PFSK-1 (cell line): ENCODE measurements at regions not wholly inside any gene's neighbourhood (a gene's known extent, or its start where the extent isn't known, plus 50 kb on each side); places are given as distances from the start of the nearest gene placed in this dataset.

ENCODE experiments used
- FOXP2 ChIP-seq: optimal IDR thresholded peaks from 2 replicates; pipeline ENCODE3; 2011; ENCODE audit warnings: borderline replicate concordance, control low read depth, inconsistent platforms; ENCODE audit not compliant: insufficient read depth; ENCODE audit errors: extremely low read length, extremely low read depth
- POLR2AphosphoS5 ChIP-seq: IDR thresholded peaks from 2 replicates; pipeline ENCODE4 v1.6.1; 2012; ENCODE audit warnings: low read depth, mild to moderate bottlenecking, control low read depth, low read length, moderate library complexity
- SIN3A ChIP-seq: IDR thresholded peaks from 2 replicates; pipeline ENCODE4 v1.6.1; 2012; ENCODE audit warnings: mild to moderate bottlenecking, low read length, moderate library complexity, borderline replicate concordance; ENCODE audit not compliant: insufficient read depth
- TAF1 ChIP-seq: IDR thresholded peaks from 2 replicates; pipeline ENCODE4 v1.6.1; 2012; ENCODE audit warnings: low read length, control low read depth, borderline replicate concordance; ENCODE audit not compliant: insufficient read depth
- TF ChIP-seq, protein P1 (sequence below), 2 experiments: IDR thresholded peaks; 2 replicates each; pipeline versions ENCODE4 v1.6.1 to v1.8.0; 2011 to 2012; ENCODE audit warnings: low read depth in 2 of 2, low read length in 2 of 2, control low read depth in 1 of 2, inconsistent platforms in 1 of 2, mild to moderate bottlenecking in 1 of 2, moderate library complexity in 1 of 2; ENCODE audit not compliant: insufficient read depth in 1 of 2

GRCh38 chr5:110062246-110062645 lies 372.5 kb downstream of the MAN2A1 start:
- no peak for TF ChIP-seq SIN3A
- no peak for TF ChIP-seq TAF1
- no peak for TF ChIP-seq POLR2AphosphoS5
- TF ChIP-seq FOXP2 = no peak
- TF ChIP-seq, protein P1, sequence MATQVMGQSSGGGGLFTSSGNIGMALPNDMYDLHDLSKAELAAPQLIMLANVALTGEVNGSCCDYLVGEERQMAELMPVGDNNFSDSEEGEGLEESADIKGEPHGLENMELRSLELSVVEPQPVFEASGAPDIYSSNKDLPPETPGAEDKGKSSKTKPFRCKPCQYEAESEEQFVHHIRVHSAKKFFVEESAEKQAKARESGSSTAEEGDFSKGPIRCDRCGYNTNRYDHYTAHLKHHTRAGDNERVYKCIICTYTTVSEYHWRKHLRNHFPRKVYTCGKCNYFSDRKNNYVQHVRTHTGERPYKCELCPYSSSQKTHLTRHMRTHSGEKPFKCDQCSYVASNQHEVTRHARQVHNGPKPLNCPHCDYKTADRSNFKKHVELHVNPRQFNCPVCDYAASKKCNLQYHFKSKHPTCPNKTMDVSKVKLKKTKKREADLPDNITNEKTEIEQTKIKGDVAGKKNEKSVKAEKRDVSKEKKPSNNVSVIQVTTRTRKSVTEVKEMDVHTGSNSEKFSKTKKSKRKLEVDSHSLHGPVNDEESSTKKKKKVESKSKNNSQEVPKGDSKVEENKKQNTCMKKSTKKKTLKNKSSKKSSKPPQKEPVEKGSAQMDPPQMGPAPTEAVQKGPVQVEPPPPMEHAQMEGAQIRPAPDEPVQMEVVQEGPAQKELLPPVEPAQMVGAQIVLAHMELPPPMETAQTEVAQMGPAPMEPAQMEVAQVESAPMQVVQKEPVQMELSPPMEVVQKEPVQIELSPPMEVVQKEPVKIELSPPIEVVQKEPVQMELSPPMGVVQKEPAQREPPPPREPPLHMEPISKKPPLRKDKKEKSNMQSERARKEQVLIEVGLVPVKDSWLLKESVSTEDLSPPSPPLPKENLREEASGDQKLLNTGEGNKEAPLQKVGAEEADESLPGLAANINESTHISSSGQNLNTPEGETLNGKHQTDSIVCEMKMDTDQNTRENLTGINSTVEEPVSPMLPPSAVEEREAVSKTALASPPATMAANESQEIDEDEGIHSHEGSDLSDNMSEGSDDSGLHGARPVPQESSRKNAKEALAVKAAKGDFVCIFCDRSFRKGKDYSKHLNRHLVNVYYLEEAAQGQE (IDR thresholded peaks at IDR 0.05; ENCODE audit: insufficient read depth in 1 of 2, low read depth in 2 of 2, low read length in 2 of 2) = no peak

- TF ChIP-seq, protein P1 (IDR thresholded peaks at IDR 0.05; ENCODE audit: insufficient read depth in 1 of 2, low read depth in 2 of 2, low read length in 2 of 2) = no peak
- TF ChIP-seq SIN3A (no peak), TAF1 (no peak), POLR2AphosphoS5 (no peak), FOXP2 (no peak)
Measured at GRCh38 chr5:110063640-110064602, 374.2 kb downstream of the MAN2A1 start.

GRCh38 chr5:110064603-110065268 lies 375.0 kb downstream of the MAN2A1 start:
- TF ChIP-seq, protein P1 (IDR thresholded peaks at IDR 0.05; ENCODE audit: insufficient read depth in 1 of 2, low read depth in 2 of 2, low read length in 2 of 2) = no peak
- TF ChIP-seq FOXP2 = no peak
- no peak for TF ChIP-seq POLR2AphosphoS5
- TF ChIP-seq SIN3A = no peak
- no peak for TF ChIP-seq TAF1

DNA sequence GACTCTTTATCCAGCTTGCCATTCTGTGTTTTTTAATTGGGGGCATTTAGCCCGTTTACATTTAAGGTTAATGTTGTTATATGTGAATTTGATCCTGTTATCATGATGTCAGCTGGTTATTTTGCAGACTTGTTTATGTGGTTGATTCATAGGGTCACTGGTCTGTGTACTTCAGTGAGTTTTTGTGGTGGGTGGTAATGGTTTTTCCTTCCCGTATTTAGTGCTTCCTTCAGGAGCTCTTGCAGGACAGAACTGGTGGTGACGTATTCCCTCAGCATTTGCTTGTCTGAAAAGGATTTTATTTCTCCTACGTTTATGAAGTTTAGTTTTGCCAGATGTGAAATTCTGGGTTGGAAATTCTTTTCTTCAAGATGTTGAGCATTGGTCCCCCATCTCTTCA lies 381.1 kb downstream of the MAN2A1 start:
- TF ChIP-seq TAF1 (no peak), SIN3A (no peak), POLR2AphosphoS5 (no peak), FOXP2 (no peak)
- TF ChIP-seq, protein P1 (IDR thresholded peaks at IDR 0.05; ENCODE audit: insufficient read depth in 1 of 2, low read depth in 2 of 2, low read length in 2 of 2) = no peak
